DOHH2 (cell line): ENCODE measurements at regions not wholly inside any gene's neighbourhood (a gene's known extent, or its start where the extent isn't known, plus 50 kb on each side); places are given as distances from the start of the nearest gene placed in this dataset.

Source experiments
- CTCF ChIP-seq: fragments of 200-600 bp; sonication (generic); IDR thresholded peaks from one replicate; pipeline ENCODE4 v1.5.1; 2014; ENCODE audit warnings: antibody characterized with exemption, mild to moderate bottlenecking, low read depth, low read length; ENCODE audit not compliant: poor library complexity, severe bottlenecking
- EZH2phosphoT487 ChIP-seq: fragments of 200-600 bp; sonication (generic); IDR thresholded peaks from 2 replicates; pipeline ENCODE4 v1.6.1; 2017; ENCODE audit warnings: borderline replicate concordance, mild to moderate bottlenecking, antibody characterized with exemption, low read length, moderate library complexity, mixed read lengths

GRCh38 chr2:136185981-136186776 lies 68.2 kb upstream of the CXCR4 start:
- TF ChIP-seq CTCF (no peak), EZH2phosphoT487 (no peak)
